Kidney (tissue), 13 donors: ENCODE measurements at regions not wholly inside any gene's neighbourhood (a gene's known extent, or its start where the extent isn't known, plus 50 kb on each side); places are given as distances from the start of the nearest gene placed in this dataset.
"Not testable (repeated sequence)": the region's sequence is repeated elsewhere in the genome, so short reads cannot be mapped to it uniquely, and the experiment has no call there.

ENCODE experiments used
- DNase-seq, 5 donors: peaks; one replicate each; pipeline ENCODE4 v3.0.0-alpha.2; 2013 to 2020
- FAIRE-seq: peaks from 2 replicates; lab custom pipeline; 2012; peaks lifted over from hg19 to GRCh38; lab: Jason Lieb, UNC
- H3K27ac ChIP-seq, 2 donors: one replicate each; pipeline ENCODE4 v1.7.0; 2013; ENCODE audit warnings: low read depth in 2 of 2, low read length in 2 of 2, inconsistent platforms in 1 of 2
- H3K27me3 ChIP-seq: one replicate; pipeline ENCODE4 v1.7.1; 2013; ENCODE audit warnings: low read length, inconsistent platforms; ENCODE audit not compliant: control insufficient read depth, insufficient read depth
- H3K36me3 ChIP-seq, 3 donors: one replicate each; pipeline versions ENCODE4 v1.7.0 to v1.7.1; 2013; ENCODE audit warnings: low read length in 3 of 3, control low read depth in 1 of 3, inconsistent platforms in 1 of 3; ENCODE audit not compliant: insufficient read depth in 3 of 3, control insufficient read depth in 2 of 3
- H3K4me1 ChIP-seq, 3 donors: one replicate each; pipeline versions ENCODE4 v1.7.0 to v1.7.1; 2013; ENCODE audit warnings: low read length in 3 of 3, inconsistent platforms in 1 of 3, low read depth in 1 of 3; ENCODE audit not compliant: control insufficient read depth in 2 of 3, insufficient read depth in 2 of 3
- H3K4me3 ChIP-seq, 3 donors: one replicate each; pipeline versions ENCODE4 v1.7.0 to v1.8.1; 2013; ENCODE audit warnings: low read length in 3 of 3, control low read depth in 1 of 3, inconsistent platforms in 1 of 3
- H3K9ac ChIP-seq, 3 donors: one replicate each; pipeline versions ENCODE4 v1.7.0 to v1.7.1; 2013; ENCODE audit warnings: low read length in 3 of 3, control low read depth in 1 of 3, inconsistent platforms in 1 of 3
- H3K9me3 ChIP-seq, 3 donors: one replicate each; pipeline versions ENCODE4 v1.7.0 to v1.7.1; 2013; ENCODE audit warnings: low read length in 3 of 3, control low read depth in 1 of 3, inconsistent platforms in 1 of 3; ENCODE audit not compliant: control insufficient read depth in 2 of 3, insufficient read depth in 1 of 3
- intact Hi-C: fragments of 100-400 bp; cut with DNase I; formaldehyde crosslinking; loops from one replicate; pipeline ENCODE4 v1.11.1; 2022
- TF ChIP-seq, protein P1 (sequence below): IDR thresholded peaks from 3 replicates; pipeline ENCODE4 v1.5.1; 2012; ENCODE audit warnings: mild to moderate bottlenecking, moderate library complexity, borderline replicate concordance; ENCODE audit not compliant: insufficient read depth; ENCODE audit errors: extremely low read depth
- donor health status: control.
- donor health status: control.
- donor health status: control.
- donor health status: control.
- donor health status: control.
- donor health status: DM: yes; HTN: yes; CAD: no.
- donor health status: Normal renal cell carcinoma (clear cell type).

DNA sequence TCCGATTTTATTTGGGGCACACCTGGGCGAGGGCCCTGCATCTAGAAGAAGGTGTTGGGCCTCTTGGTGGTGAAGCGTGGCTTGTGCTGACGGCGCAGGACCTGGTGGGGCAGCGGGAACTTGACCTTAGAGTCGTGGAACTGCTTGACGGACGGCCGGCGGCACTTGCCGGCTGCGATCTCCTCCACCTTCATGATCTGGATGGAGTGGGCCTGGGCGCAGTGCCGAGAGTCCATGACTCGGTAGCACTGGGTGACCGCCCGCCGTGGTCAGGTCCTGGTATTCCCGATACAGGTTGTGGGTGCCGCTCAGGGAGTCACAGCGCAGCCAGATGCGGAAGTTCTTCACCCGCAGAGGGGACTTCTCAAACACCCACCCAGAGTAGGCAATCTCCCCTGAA, 56.8 kb upstream of the ALG13 start:
- FAIRE-seq (no peak), DNase-seq (peak in 1 of 5 donors; percentile 56)

DNA sequence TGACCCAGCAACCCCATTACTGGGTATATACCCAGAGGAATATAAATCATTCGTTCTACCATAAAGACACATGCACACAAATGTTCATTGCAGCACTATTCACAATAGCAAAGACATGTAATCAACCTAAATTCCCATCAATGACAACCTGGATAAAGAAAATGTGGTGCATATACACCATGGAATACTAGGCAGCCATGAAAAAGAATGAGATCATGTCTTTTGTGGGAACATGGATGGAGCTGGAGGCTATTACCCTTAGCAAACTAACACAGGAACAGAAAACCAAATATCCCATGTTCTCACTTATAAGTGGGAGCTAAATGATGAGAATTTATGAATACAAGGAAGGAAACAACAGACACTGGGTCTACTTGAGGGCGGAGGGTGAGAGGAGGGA, 53.7 kb upstream of the ALG13 start:
- DNase-seq, H3K4me1 ChIP-seq, H3K27ac ChIP-seq, H3K9me3 ChIP-seq, H3K4me3 ChIP-seq, H3K9ac ChIP-seq, FAIRE-seq, intact Hi-C loops, H3K27me3 ChIP-seq, H3K36me3 ChIP-seq: not testable (repeated sequence)

More for the DNA sequence above, 56.8 kb upstream of the ALG13 start:
- H3K4me1 ChIP-seq: no peaks in the 10 kb centered on the region
- H3K27ac ChIP-seq: no peak overlapping the region
- no peaks in the 10 kb centered on the region for H3K9me3 ChIP-seq
- intact Hi-C loops: no loop called here
- H3K4me3 ChIP-seq: no peak overlapping the region
- TF ChIP-seq, protein P1, sequence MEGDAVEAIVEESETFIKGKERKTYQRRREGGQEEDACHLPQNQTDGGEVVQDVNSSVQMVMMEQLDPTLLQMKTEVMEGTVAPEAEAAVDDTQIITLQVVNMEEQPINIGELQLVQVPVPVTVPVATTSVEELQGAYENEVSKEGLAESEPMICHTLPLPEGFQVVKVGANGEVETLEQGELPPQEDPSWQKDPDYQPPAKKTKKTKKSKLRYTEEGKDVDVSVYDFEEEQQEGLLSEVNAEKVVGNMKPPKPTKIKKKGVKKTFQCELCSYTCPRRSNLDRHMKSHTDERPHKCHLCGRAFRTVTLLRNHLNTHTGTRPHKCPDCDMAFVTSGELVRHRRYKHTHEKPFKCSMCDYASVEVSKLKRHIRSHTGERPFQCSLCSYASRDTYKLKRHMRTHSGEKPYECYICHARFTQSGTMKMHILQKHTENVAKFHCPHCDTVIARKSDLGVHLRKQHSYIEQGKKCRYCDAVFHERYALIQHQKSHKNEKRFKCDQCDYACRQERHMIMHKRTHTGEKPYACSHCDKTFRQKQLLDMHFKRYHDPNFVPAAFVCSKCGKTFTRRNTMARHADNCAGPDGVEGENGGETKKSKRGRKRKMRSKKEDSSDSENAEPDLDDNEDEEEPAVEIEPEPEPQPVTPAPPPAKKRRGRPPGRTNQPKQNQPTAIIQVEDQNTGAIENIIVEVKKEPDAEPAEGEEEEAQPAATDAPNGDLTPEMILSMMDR: no peak
- H3K36me3 ChIP-seq: no peaks in the 10 kb centered on the region
- H3K9ac ChIP-seq: no peak overlapping the region
- no peaks in the 10 kb centered on the region for H3K27me3 ChIP-seq
